OCI-LY7 (cell line): ENCODE measurements at regions not wholly inside any gene's neighbourhood (a gene's known extent, or its start where the extent isn't known, plus 50 kb on each side); places are given as distances from the start of the nearest gene placed in this dataset.

Experiments used
- BruUV-seq: library from RNA; stranded (reverse); fragments of 400-500 nt; replicated peaks from 2 replicates; lab custom pipeline; 2021; lab: Mats Ljungman, UMichigan
- CTCF ChIA-PET: fragments of 300-600 bp; sonication (Branson Sonifier 250); formaldehyde crosslinking; loops from one replicate; lab custom pipeline; 2022; ENCODE audit warnings: antibody characterized with exemption; ENCODE audit not compliant: unreplicated experiment; lab: Charles Lee
- POLR2A ChIA-PET: fragments of 300-600 bp; sonication (Branson Sonifier 250); formaldehyde crosslinking; loops from one replicate; lab custom pipeline; 2022; ENCODE audit warnings: antibody characterized with exemption; lab: Charles Lee
- DNase-seq: peaks from one replicate; pipeline ENCODE4 v3.0.0-alpha.2; 2015; ENCODE audit warnings: low spot score
- H2AFZ ChIP-seq: fragments of 200-600 bp; sonication (generic), shearing (Covaris generic); 2 replicates; pipeline ENCODE4 v1.6.1; 2014; ENCODE audit warnings: mild to moderate bottlenecking, antibody characterized with exemption, low read length, moderate library complexity
- H3K27ac ChIP-seq: fragments of 200-600 bp; sonication (generic); 2 replicates; pipeline ENCODE4 v1.5.1; 2014; ENCODE audit warnings: mixed run types, low read depth, mild to moderate bottlenecking, moderate library complexity, low read length, inconsistent platforms; ENCODE audit not compliant: poor library complexity, severe bottlenecking
- H3K36me3 ChIP-seq: fragments of 200-600 bp; sonication (generic); 2 replicates; pipeline ENCODE4 v1.6.1; 2014; ENCODE audit warnings: mild to moderate bottlenecking, antibody characterized with exemption, low read length, moderate library complexity, mixed read lengths; ENCODE audit not compliant: insufficient read depth
- H3K4me1 ChIP-seq: fragments of 200-600 bp; sonication (generic); 2 replicates; pipeline ENCODE4 v1.5.1; 2014; ENCODE audit warnings: mild to moderate bottlenecking, low read length; ENCODE audit not compliant: insufficient read depth, poor library complexity, severe bottlenecking
- H3K4me2 ChIP-seq: fragments of 200-600 bp; sonication (generic); 2 replicates; pipeline ENCODE4 v1.6.1; 2014; ENCODE audit warnings: mild to moderate bottlenecking, low read length
- H3K4me3 ChIP-seq: fragments of 200-600 bp; sonication (generic); 2 replicates; pipeline ENCODE4 v1.5.1; 2014; ENCODE audit warnings: mild to moderate bottlenecking, low read depth, low read length; ENCODE audit not compliant: poor library complexity, severe bottlenecking
- H3K79me2 ChIP-seq: fragments of 200-600 bp; sonication (generic); 2 replicates; pipeline ENCODE4 v1.6.1; 2016; ENCODE audit warnings: low read depth, mild to moderate bottlenecking, low read length, moderate library complexity, mixed read lengths; ENCODE audit not compliant: insufficient read depth
- H3K9me2 ChIP-seq: fragments of 200-600 bp; sonication (generic); 2 replicates; pipeline ENCODE4 v1.6.1; 2016; ENCODE audit warnings: mild to moderate bottlenecking, low read length, mixed read lengths; ENCODE audit not compliant: insufficient read depth
- H3K9me3 ChIP-seq: fragments of 200-600 bp; sonication (generic); 2 replicates; pipeline ENCODE4 v1.6.1; 2014; ENCODE audit warnings: mild to moderate bottlenecking, mixed run types, low read length, mixed read lengths
- H4K20me1 ChIP-seq: fragments of 200-600 bp; sonication (generic); 2 replicates; pipeline ENCODE4 v1.6.1; 2014; ENCODE audit warnings: mild to moderate bottlenecking, antibody characterized with exemption, low read length, moderate library complexity, mixed read lengths; ENCODE audit not compliant: insufficient read depth
- CTCF ChIP-seq: fragments of 200-600 bp; sonication (generic); conservative IDR thresholded peaks from 2 replicates; pipeline ENCODE4 v1.5.1; 2014; ENCODE audit warnings: mild to moderate bottlenecking, antibody characterized with exemption, low read length, moderate library complexity, mixed read lengths
- EZH2phosphoT487 ChIP-seq: fragments of 200-600 bp; sonication (generic); IDR thresholded peaks from 2 replicates; pipeline ENCODE4 v1.6.1; 2018; ENCODE audit warnings: low read depth, borderline replicate concordance, mild to moderate bottlenecking, mixed run types, antibody characterized with exemption, low read length, moderate library complexity, mixed read lengths
- intact Hi-C: fragments of 100-400 bp; cut with micrococcal nuclease; formaldehyde crosslinking; loops from one replicate; pipeline ENCODE4 v1.10.0; 2022; ENCODE audit not compliant: unreplicated experiment

- no peaks in the 10 kb centered on the region for H3K36me3 ChIP-seq
- no peaks in the 10 kb centered on the region for H3K9me2 ChIP-seq
- H3K4me1 ChIP-seq, result no peaks in the 10 kb centered on the region
- no TSS peak for BruUV-seq
- DNase-seq, result no peak
- intact Hi-C loops, result no loop called here
- H3K9me3 ChIP-seq, result no peaks in the 10 kb centered on the region
- H4K20me1 ChIP-seq, result no peaks in the 10 kb centered on the region
- ChIA-PET CTCF (no interaction called here), POLR2A (no interaction called here)
- no peak overlapping the region for H2AFZ ChIP-seq
- no peaks in the 10 kb centered on the region for H3K79me2 ChIP-seq
- no peak for TF ChIP-seq CTCF
- TF ChIP-seq EZH2phosphoT487, result no peak
- no peak overlapping the region for H3K4me3 ChIP-seq
- no peak overlapping the region for H3K27ac ChIP-seq
- no peak overlapping the region for H3K4me2 ChIP-seq
These were observed 66.3 kb upstream of the TMEM215 start for GRCh38 chr9:32716955-32717543.

- H4K20me1 ChIP-seq, result no peaks in the 10 kb centered on the region
- BruUV-seq, result no TSS peak
- POLR2A ChIA-PET, result no interaction called here
- TF ChIP-seq CTCF (no peak), EZH2phosphoT487 (no peak)
- H3K9me2 ChIP-seq, result no peaks in the 10 kb centered on the region
- no peaks in the 10 kb centered on the region for H3K4me1 ChIP-seq
- no peaks in the 10 kb centered on the region for H3K9me3 ChIP-seq
- H3K79me2 ChIP-seq, result no peaks in the 10 kb centered on the region
- no peak overlapping the region for H3K4me2 ChIP-seq
- no peaks in the 10 kb centered on the region for H3K36me3 ChIP-seq
- CTCF ChIA-PET, result no interaction called here
- H3K4me3 ChIP-seq, result no peak overlapping the region
- H2AFZ ChIP-seq, result no peak overlapping the region
- H3K27ac ChIP-seq, result no peak overlapping the region
- intact Hi-C loops, result no loop called here
- DNase-seq, result no peak
These were observed 60.6 kb upstream of the TMEM215 start for GRCh38 chr9:32722704-32723103.

GRCh38 chr9:32723789-32724325 lies 59.5 kb upstream of the TMEM215 start:
- ChIA-PET POLR2A (no interaction called here), CTCF (no interaction called here)
- no TSS peak for BruUV-seq
- Histone ChIP-seq H4K20me1 (no peaks in the 10 kb centered on the region), H3K4me2 (no peak overlapping the region), H3K27ac (no peak overlapping the region), H3K4me1 (no peaks in the 10 kb centered on the region), H3K9me2 (no peaks in the 10 kb centered on the region), H3K36me3 (no peaks in the 10 kb centered on the region), H3K79me2 (no peaks in the 10 kb centered on the region), H3K4me3 (no peak overlapping the region), H3K9me3 (no peaks in the 10 kb centered on the region), H2AFZ (no peak overlapping the region)
- intact Hi-C loops, result no loop called here
- DNase-seq, result no peak
- TF ChIP-seq EZH2phosphoT487 (no peak), CTCF (no peak)
